ENCODE measurements at regions not wholly inside any gene's neighbourhood (a gene's known extent, or its start where the extent isn't known, plus 50 kb on each side); places are given as distances from the start of the nearest gene placed in this dataset.

DNA sequence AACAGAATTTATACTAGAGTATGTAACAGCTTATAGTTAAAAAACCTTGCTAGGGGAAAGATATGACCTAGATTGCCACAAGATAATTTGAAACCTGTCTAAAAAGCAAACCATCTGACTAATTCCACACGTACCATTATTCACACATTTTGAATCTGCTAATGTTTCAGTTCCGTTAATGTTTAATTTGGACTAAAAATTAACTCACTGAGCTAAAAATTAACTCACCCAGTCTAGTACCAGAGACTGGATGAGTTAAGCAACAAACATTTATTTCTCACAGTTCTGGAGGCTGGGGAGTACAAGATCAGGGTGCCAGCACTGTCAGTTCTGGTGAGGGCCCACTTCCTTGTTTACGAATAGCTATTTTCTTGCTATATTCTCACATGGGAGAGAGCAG is 231.5 kb upstream of the DIAPH2 start:
- TF ChIP-seq, protein P1, sequence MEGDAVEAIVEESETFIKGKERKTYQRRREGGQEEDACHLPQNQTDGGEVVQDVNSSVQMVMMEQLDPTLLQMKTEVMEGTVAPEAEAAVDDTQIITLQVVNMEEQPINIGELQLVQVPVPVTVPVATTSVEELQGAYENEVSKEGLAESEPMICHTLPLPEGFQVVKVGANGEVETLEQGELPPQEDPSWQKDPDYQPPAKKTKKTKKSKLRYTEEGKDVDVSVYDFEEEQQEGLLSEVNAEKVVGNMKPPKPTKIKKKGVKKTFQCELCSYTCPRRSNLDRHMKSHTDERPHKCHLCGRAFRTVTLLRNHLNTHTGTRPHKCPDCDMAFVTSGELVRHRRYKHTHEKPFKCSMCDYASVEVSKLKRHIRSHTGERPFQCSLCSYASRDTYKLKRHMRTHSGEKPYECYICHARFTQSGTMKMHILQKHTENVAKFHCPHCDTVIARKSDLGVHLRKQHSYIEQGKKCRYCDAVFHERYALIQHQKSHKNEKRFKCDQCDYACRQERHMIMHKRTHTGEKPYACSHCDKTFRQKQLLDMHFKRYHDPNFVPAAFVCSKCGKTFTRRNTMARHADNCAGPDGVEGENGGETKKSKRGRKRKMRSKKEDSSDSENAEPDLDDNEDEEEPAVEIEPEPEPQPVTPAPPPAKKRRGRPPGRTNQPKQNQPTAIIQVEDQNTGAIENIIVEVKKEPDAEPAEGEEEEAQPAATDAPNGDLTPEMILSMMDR (IDR thresholded peaks at IDR 0.05) = no peak
- TF ChIP-seq POLR2A (IDR thresholded peaks at IDR 0.05) (no peak), POLR2AphosphoS5 (IDR thresholded peaks at IDR 0.05) (no peak)

Data from breast epithelium (tissue), 3 donors.